NCI-H2227 (cell line): ENCODE measurements at regions not wholly inside any gene's neighbourhood (a gene's known extent, or its start where the extent isn't known, plus 50 kb on each side); places are given as distances from the start of the nearest gene placed in this dataset.

Experiments
- DNase-seq: peaks from one replicate; lab custom pipeline; 2025; ENCODE audit not compliant: unreplicated experiment; lab: John Stamatoyannopoulos, UW

- peak; percentile 74 for DNase-seq
Observed at GRCh38 chr3:39000008-39000450, 51.7 kb downstream of the SCN11A start.

GRCh38 chr3:38998086-38998485, 53.7 kb downstream of the SCN11A start:
- no peak for DNase-seq

GRCh38 chr3:38996193-38996592, 55.6 kb downstream of the SCN11A start:
- DNase-seq: no peak

GRCh38 chr3:38994251-38994650, 57.5 kb downstream of the SCN11A start:
- DNase-seq: no peak

- DNase-seq: no peak
Observed at GRCh38 chr3:38992117-38992760, 59.5 kb downstream of the SCN11A start.

- DNase-seq: no peak
Observed at GRCh38 chr3:38990621-38991020, 61.1 kb downstream of the SCN11A start.

- DNase-seq: no peak
Observed at GRCh38 chr3:38989917-38990510, 61.7 kb downstream of the SCN11A start.

GRCh38 chr3:38988955-38989354, 62.8 kb downstream of the SCN11A start:
- no peak for DNase-seq

GRCh38 chr3:38987456-38987855, 64.3 kb downstream of the SCN11A start:
- DNase-seq: no peak

GRCh38 chr3:38986901-38987300, 64.8 kb downstream of the SCN11A start:
- DNase-seq: no peak

- no peak for DNase-seq
Observed at GRCh38 chr3:38985981-38986380, 65.8 kb downstream of the SCN11A start.

GRCh38 chr3:38985581-38985980, 66.2 kb downstream of the SCN11A start:
- DNase-seq: no peak

- DNase-seq: no peak
Observed at GRCh38 chr3:38984731-38985130, 67.0 kb downstream of the SCN11A start.

- no peak for DNase-seq
Observed at GRCh38 chr3:38984110-38984509, 67.6 kb downstream of the SCN11A start.

- DNase-seq: no peak
Observed at GRCh38 chr3:38980938-38981337, 70.8 kb downstream of the SCN11A start.

- no peak for DNase-seq
Observed at GRCh38 chr3:38978729-38979128, 73.0 kb downstream of the SCN11A start.

- no peak for DNase-seq
Observed at GRCh38 chr3:38970851-38971638, 80.7 kb downstream of the SCN11A start.

- no peak for DNase-seq
Observed at GRCh38 chr3:38969317-38970235, 82.2 kb downstream of the SCN11A start.

GRCh38 chr3:38968891-38969290, 82.9 kb downstream of the SCN11A start:
- DNase-seq: no peak

GRCh38 chr3:38968403-38968802, 83.3 kb downstream of the SCN11A start:
- no peak for DNase-seq

GRCh38 chr3:38967693-38967989, 84.1 kb downstream of the SCN11A start:
- no peak for DNase-seq
